HCT116 (cell line): ENCODE measurements at regions not wholly inside any gene's neighbourhood (a gene's known extent, or its start where the extent isn't known, plus 50 kb on each side); places are given as distances from the start of the nearest gene placed in this dataset.

ENCODE experiments used
- ATAC-seq: fragments of 200-7000 bp; cut with Tn5 transposase; 2 replicates; pipeline ENCODE4 v1.9.1; 2020; ENCODE audit warnings: mild to moderate bottlenecking, moderate library complexity
- BruUV-seq: library from RNA; stranded (reverse); fragments of 400-500 nt; replicated peaks from 2 replicates; lab custom pipeline; 2021; lab: Mats Ljungman, UMichigan
- CTCF ChIA-PET: fragments of 300-600 bp; sonication (Branson Sonifier 250); formaldehyde crosslinking; loops from one replicate; lab custom pipeline; 2021; ENCODE audit warnings: antibody characterized with exemption; lab: Charles Lee
- POLR2A ChIA-PET: fragments of 300-600, 350-600 bp; sonication (Branson Sonifier 250); formaldehyde crosslinking; loops from one replicate; lab custom pipeline; 2021; ENCODE audit warnings: antibody characterized with exemption; lab: Charles Lee
- RAD21 ChIA-PET, 2 experiments: fragments of 300-600 bp; sonication (Branson Sonifier 250); formaldehyde crosslinking; loops; one replicate each; lab custom pipeline; 2023; ENCODE audit warnings: low total read pairs in 2 of 2; ENCODE audit not compliant: uncharacterized antibody in 2 of 2, unreplicated experiment in 2 of 2, low non-redundant PET in 1 of 2; lab: Charles Lee
- DNase-seq: peaks from one replicate; pipeline ENCODE4 v3.0.0-alpha.2; 2010; ENCODE audit warnings: low read depth, low spot score
- H2AFZ ChIP-seq: fragments of 200-600 bp; shearing (Covaris generic), sonication (generic); 2 replicates; pipeline ENCODE4 v1.6.1; 2017; ENCODE audit warnings: low read depth, mixed run types, mixed read lengths, antibody characterized with exemption, low read length; ENCODE audit not compliant: poor library complexity, severe bottlenecking
- H3K27ac ChIP-seq: 2 replicates; pipeline ENCODE4 v1.5.1; 2012; ENCODE audit warnings: low read depth, low read length
- H3K27me3 ChIP-seq: fragments of 200-600 bp; sonication (generic); 2 replicates; pipeline ENCODE4 v1.6.1; 2016; ENCODE audit warnings: mixed run types, low read length, mixed read lengths; ENCODE audit not compliant: insufficient read depth
- H3K36me3 ChIP-seq, 2 experiments: fragments of 200-500 bp in 1 of 2; fragments of 200-600 bp in 1 of 2; sonication (Bioruptor generic) in 1 of 2; sonication (generic) in 1 of 2; 2 replicates each; pipeline versions ENCODE4 v1.5.1 to v1.6.1; 2014 to 2016; ENCODE audit warnings: low read length in 2 of 2, inconsistent platforms in 1 of 2, mixed read lengths in 1 of 2, mixed run types in 1 of 2; ENCODE audit not compliant: insufficient read depth in 2 of 2, control insufficient read depth in 1 of 2
- H3K4me1 ChIP-seq, 2 experiments: fragments of 200-600 bp in 1 of 2; sonication (generic) in 1 of 2; 2 replicates each; pipeline versions ENCODE4 v1.5.1 to v1.6.1; 2012 to 2017; ENCODE audit warnings: low read length in 2 of 2, inconsistent platforms in 1 of 2, mild to moderate bottlenecking in 1 of 2, mixed read lengths in 1 of 2, mixed run types in 1 of 2, moderate library complexity in 1 of 2; ENCODE audit not compliant: insufficient read depth in 2 of 2, control insufficient read depth in 1 of 2
- H3K4me2 ChIP-seq: fragments of 200-600 bp; sonication (generic); 2 replicates; pipeline ENCODE4 v1.6.1; 2017; ENCODE audit warnings: mixed run types, low read length, mixed read lengths
- H3K4me3 ChIP-seq, 2 experiments: fragments of 200-600 bp in 1 of 2; sonication (generic) in 1 of 2; replicated peaks in 1 of 2; 2 replicates each; pipeline ENCODE4 v1.5.1; 2011 to 2016; ENCODE audit warnings: low read length in 2 of 2, control low read depth in 1 of 2, low read depth in 1 of 2, mild to moderate bottlenecking in 1 of 2, mixed read lengths in 1 of 2, mixed run types in 1 of 2
- H3K79me2 ChIP-seq: fragments of 200-600 bp; sonication (generic); 2 replicates; pipeline ENCODE4 v1.6.1; 2017; ENCODE audit warnings: mild to moderate bottlenecking, mixed run types, low read length, moderate library complexity, mixed read lengths; ENCODE audit not compliant: insufficient read depth
- H3K9ac ChIP-seq: fragments of 200-600 bp; sonication (generic); 2 replicates; pipeline ENCODE4 v1.6.1; 2016; ENCODE audit warnings: low read length, mixed read lengths
- H3K9me2 ChIP-seq: fragments of 200-600 bp; sonication (generic), shearing (Covaris generic); 2 replicates; pipeline ENCODE4 v1.6.1; 2017; ENCODE audit warnings: mixed run types, mild to moderate bottlenecking, moderate library complexity; ENCODE audit not compliant: insufficient read depth
- H3K9me3 ChIP-seq, 2 experiments: fragments of 200-500 bp in 1 of 2; fragments of 200-600 bp in 1 of 2; sonication (Bioruptor generic) in 1 of 2; sonication (generic) in 1 of 2; 2 replicates each; pipeline ENCODE4 v1.6.1; 2014 to 2017; ENCODE audit warnings: low read length in 2 of 2, mixed read lengths in 2 of 2, inconsistent platforms in 1 of 2, low read depth in 1 of 2, mild to moderate bottlenecking in 1 of 2, mixed run types in 1 of 2, moderate library complexity in 1 of 2; ENCODE audit not compliant: control insufficient read depth in 1 of 2, insufficient read depth in 1 of 2
- H4K20me1 ChIP-seq: fragments of 200-600 bp; sonication (generic), shearing (Covaris generic); 2 replicates; pipeline ENCODE4 v1.6.1; 2017; ENCODE audit warnings: mixed run types, mild to moderate bottlenecking, moderate library complexity; ENCODE audit not compliant: insufficient read depth
- CBX3 ChIP-seq: IDR thresholded peaks from 2 replicates; pipeline ENCODE4 v1.6.1; 2012; ENCODE audit warnings: low read depth
- EGR1 ChIP-seq: IDR thresholded peaks from 2 replicates; pipeline ENCODE4 v1.6.1; 2012; ENCODE audit warnings: low read depth
- ELF1 ChIP-seq: IDR thresholded peaks from 2 replicates; pipeline ENCODE4 v1.6.1; 2012; ENCODE audit warnings: low read depth, borderline replicate concordance
- EZH2phosphoT487 ChIP-seq: fragments of 200-600 bp; IDR thresholded peaks from 2 replicates; pipeline ENCODE4 v1.6.1; 2018; ENCODE audit warnings: antibody characterized with exemption, borderline replicate concordance
- FOSL1 ChIP-seq: IDR thresholded peaks from 2 replicates; pipeline ENCODE4 v1.6.1; 2012; ENCODE audit warnings: low read depth
- POLR2A ChIP-seq: IDR thresholded peaks from 2 replicates; pipeline ENCODE4 v1.7.0; 2011; ENCODE audit warnings: borderline replicate concordance; ENCODE audit not compliant: insufficient read depth, insufficient read length; ENCODE audit errors: extremely low read depth
- POLR2AphosphoS5 ChIP-seq: IDR thresholded peaks from 2 replicates; pipeline ENCODE4 v1.6.1; 2011; ENCODE audit warnings: mild to moderate bottlenecking, low read depth, low read length, moderate library complexity
- RAD21 ChIP-seq: IDR thresholded peaks from 2 replicates; pipeline ENCODE4 v1.6.1; 2012; ENCODE audit warnings: low read depth, mild to moderate bottlenecking
- SIN3A ChIP-seq: IDR thresholded peaks from 2 replicates; pipeline ENCODE4 v1.6.1; 2012; ENCODE audit warnings: low read depth
- SP1 ChIP-seq: IDR thresholded peaks from 2 replicates; pipeline ENCODE4 v1.6.1; 2012; ENCODE audit warnings: low read depth
- SRF ChIP-seq: IDR thresholded peaks from 2 replicates; pipeline ENCODE4 v1.6.1; 2012; ENCODE audit warnings: low read depth
- TCF7L2 ChIP-seq: IDR thresholded peaks from 2 replicates; pipeline ENCODE4 v1.7.0; 2011; ENCODE audit warnings: borderline replicate concordance, inconsistent platforms; ENCODE audit not compliant: insufficient read depth, insufficient read length; ENCODE audit errors: extremely low read depth
- YY1 ChIP-seq: IDR thresholded peaks from 2 replicates; pipeline ENCODE4 v1.6.1; 2011; ENCODE audit warnings: low read length, low read depth, moderate library complexity, mild to moderate bottlenecking; ENCODE audit not compliant: insufficient replicate concordance; ENCODE audit errors: extremely low read depth
- ZFX ChIP-seq: fragments of 450-650 bp; IDR thresholded peaks from 2 replicates; pipeline ENCODE4 v1.6.1; 2017
- ZNF274 ChIP-seq: fragments of 200-500 bp; sonication (Bioruptor generic); IDR thresholded peaks from 2 replicates; pipeline ENCODE4 v1.6.1; 2014; ENCODE audit warnings: mild to moderate bottlenecking, low read depth, low read length, inconsistent platforms
- intact Hi-C: fragments of 100-400 bp; cut with micrococcal nuclease; formaldehyde crosslinking; loops from 2 replicates; pipeline ENCODE4 v1.10.0; 2022
- TF ChIP-seq, protein P1 (sequence below): IDR thresholded peaks from 2 replicates; pipeline ENCODE4 v1.6.1; 2011; ENCODE audit warnings: mild to moderate bottlenecking, low read length, moderate library complexity; ENCODE audit not compliant: insufficient replicate concordance; ENCODE audit errors: extremely low read depth
- TF ChIP-seq, protein P2 (sequence below): IDR thresholded peaks from 2 replicates; pipeline ENCODE4 v1.6.1; 2012

DNA sequence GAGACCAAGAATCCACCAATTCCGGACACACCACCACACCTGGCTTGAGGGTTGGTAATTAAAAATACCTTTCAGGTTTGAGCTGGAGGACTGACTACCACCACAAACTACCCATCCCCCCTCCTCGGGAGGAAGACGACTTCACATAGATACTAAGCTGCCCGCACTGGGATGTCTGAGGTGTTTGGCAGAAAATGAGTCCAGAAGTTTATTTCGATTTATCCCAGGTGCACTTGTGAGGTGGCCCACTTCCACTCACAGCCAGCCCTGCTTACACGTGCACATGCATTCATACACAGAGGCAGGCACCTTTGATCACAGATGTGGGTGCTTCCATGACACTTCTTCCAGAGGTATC, 187.1 kb downstream of the ID4 start (continued):
- TF ChIP-seq ZNF274 (no peak), POLR2A (no peak), EZH2phosphoT487 (no peak), EGR1 (no peak), SP1 (no peak)
- TF ChIP-seq, protein P1, sequence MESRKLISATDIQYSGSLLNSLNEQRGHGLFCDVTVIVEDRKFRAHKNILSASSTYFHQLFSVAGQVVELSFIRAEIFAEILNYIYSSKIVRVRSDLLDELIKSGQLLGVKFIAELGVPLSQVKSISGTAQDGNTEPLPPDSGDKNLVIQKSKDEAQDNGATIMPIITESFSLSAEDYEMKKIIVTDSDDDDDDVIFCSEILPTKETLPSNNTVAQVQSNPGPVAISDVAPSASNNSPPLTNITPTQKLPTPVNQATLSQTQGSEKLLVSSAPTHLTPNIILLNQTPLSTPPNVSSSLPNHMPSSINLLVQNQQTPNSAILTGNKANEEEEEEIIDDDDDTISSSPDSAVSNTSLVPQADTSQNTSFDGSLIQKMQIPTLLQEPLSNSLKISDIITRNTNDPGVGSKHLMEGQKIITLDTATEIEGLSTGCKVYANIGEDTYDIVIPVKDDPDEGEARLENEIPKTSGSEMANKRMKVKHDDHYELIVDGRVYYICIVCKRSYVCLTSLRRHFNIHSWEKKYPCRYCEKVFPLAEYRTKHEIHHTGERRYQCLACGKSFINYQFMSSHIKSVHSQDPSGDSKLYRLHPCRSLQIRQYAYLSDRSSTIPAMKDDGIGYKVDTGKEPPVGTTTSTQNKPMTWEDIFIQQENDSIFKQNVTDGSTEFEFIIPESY = no peak

GRCh38 chr6:20024978-20025377, 187.3 kb downstream of the MBOAT1 start:
- H3K36me3 ChIP-seq = no peaks in the 10 kb centered on the region
- peaks cover 0 to 4% of the 10 kb centered on the region in 2 experiments; a peak in 1 of 4 replicates for H3K4me1 ChIP-seq
- no peaks in the 10 kb centered on the region for H3K9me2 ChIP-seq
- no peak overlapping the region for H3K27ac ChIP-seq
- TF ChIP-seq ELF1 (no peak), SP1 (no peak), YY1 (no peak), RAD21 (no peak), ZFX (no peak), TCF7L2 (no peak), EGR1 (no peak), POLR2AphosphoS5 (no peak), POLR2A (no peak), ZNF274 (no peak), SIN3A (no peak), FOSL1 (no peak), SRF (no peak), CBX3 (no peak)
- TF ChIP-seq, protein P2, sequence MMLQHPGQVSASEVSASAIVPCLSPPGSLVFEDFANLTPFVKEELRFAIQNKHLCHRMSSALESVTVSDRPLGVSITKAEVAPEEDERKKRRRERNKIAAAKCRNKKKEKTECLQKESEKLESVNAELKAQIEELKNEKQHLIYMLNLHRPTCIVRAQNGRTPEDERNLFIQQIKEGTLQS = no peak
- H3K9ac ChIP-seq = no peak overlapping the region
- DNase-seq = no peak
- H3K79me2 ChIP-seq = no peaks in the 10 kb centered on the region
- no peaks in the 10 kb centered on the region for H3K9me3 ChIP-seq
- H3K4me3 ChIP-seq = no peak overlapping the region
- no peak overlapping the region for H2AFZ ChIP-seq
- intact Hi-C loops = no loop called here
- no peak for ATAC-seq
- H3K27me3 ChIP-seq = no peaks in the 10 kb centered on the region
- ChIA-PET CTCF (no interaction called here), POLR2A (no interaction called here), RAD21 (no interaction called here)
- no peaks in the 10 kb centered on the region for H4K20me1 ChIP-seq
- no peak overlapping the region for H3K4me2 ChIP-seq
- BruUV-seq = no TSS peak
